Caco-2 (cell line): ENCODE measurements at regions not wholly inside any gene's neighbourhood (a gene's known extent, or its start where the extent isn't known, plus 50 kb on each side); places are given as distances from the start of the nearest gene placed in this dataset.

Source experiments
- BruUV-seq: library from RNA; stranded (reverse); fragments of 400-500 nt; replicated peaks from 2 replicates; lab custom pipeline; 2021; lab: Mats Ljungman, UMichigan
- CTCF ChIA-PET: fragments of 300-600 bp; sonication (Branson Sonifier 250); formaldehyde crosslinking; loops from one replicate; lab custom pipeline; 2022; ENCODE audit warnings: antibody characterized with exemption; lab: Charles Lee
- POLR2A ChIA-PET: fragments of 300-600 bp; sonication (Branson Sonifier 250); formaldehyde crosslinking; loops from one replicate; lab custom pipeline; 2022; ENCODE audit warnings: antibody characterized with exemption; lab: Charles Lee
- DNase-seq, 2 experiments: peaks; one replicate each; pipeline versions ENCODE4 v3.0.0 to v3.0.0-alpha.2; 2020 to 2022
- H3K27me3 ChIP-seq: replicated peaks from 2 replicates; pipeline ENCODE4 v1.6.0; 2011; ENCODE audit warnings: low read length; ENCODE audit not compliant: control insufficient read depth, insufficient read depth
- H3K36me3 ChIP-seq: 2 replicates; pipeline ENCODE4 v1.5.1; 2011; ENCODE audit warnings: low read length; ENCODE audit not compliant: control insufficient read depth, insufficient read depth
- H3K4me1 ChIP-seq: fragments of 250-450 bp; sonication (Bioruptor Pico); 2 replicates; pipeline ENCODE4 v1.5.1; 2020; ENCODE audit warnings: mild to moderate bottlenecking
- H3K4me3 ChIP-seq: 2 replicates; pipeline ENCODE4 v1.5.1; 2011; ENCODE audit warnings: low read depth, mild to moderate bottlenecking, control low read depth, low read length
- H3K9me3 ChIP-seq: fragments of 250-450 bp; sonication (Bioruptor Pico); 2 replicates; pipeline ENCODE4 v1.5.1; 2020; ENCODE audit warnings: mild to moderate bottlenecking, moderate library complexity
- H3K27ac Mint-ChIP-seq: one replicate; pipeline ENCODE4 v1.8.0; 2022; ENCODE audit warnings: mixed read lengths; ENCODE audit not compliant: unreplicated experiment
- H3K27me3 Mint-ChIP-seq: one replicate; pipeline ENCODE4 v1.8.0; 2022; ENCODE audit warnings: mixed read lengths; ENCODE audit not compliant: insufficient read depth, unreplicated experiment
- H3K36me3 Mint-ChIP-seq: one replicate; pipeline ENCODE4 v1.8.0; 2022; ENCODE audit warnings: mild to moderate bottlenecking, mixed read lengths; ENCODE audit not compliant: insufficient read depth, unreplicated experiment
- H3K4me1 Mint-ChIP-seq: one replicate; pipeline ENCODE4 v1.8.0; 2022; ENCODE audit warnings: low read depth, mixed read lengths; ENCODE audit not compliant: unreplicated experiment
- H3K4me3 Mint-ChIP-seq: one replicate; pipeline ENCODE4 v1.8.0; 2022; ENCODE audit warnings: mild to moderate bottlenecking, moderate library complexity, mixed read lengths; ENCODE audit not compliant: unreplicated experiment
- H3K9me3 Mint-ChIP-seq: one replicate; pipeline ENCODE4 v1.8.0; 2022; ENCODE audit warnings: mixed read lengths; ENCODE audit not compliant: unreplicated experiment
- intact Hi-C: fragments of 100-400 bp; cut with micrococcal nuclease; formaldehyde crosslinking; loops from one replicate; pipeline ENCODE4 v1.10.0; 2022; ENCODE audit not compliant: unreplicated experiment
- TF ChIP-seq, protein P1 (sequence below), 2 experiments: fragments of 200-600 bp in 1 of 2; IDR thresholded peaks; 1 replicate in 1 of 2; 2 replicates in 1 of 2; pipeline versions ENCODE4 v1.5.1 to v1.8.0; 2011 to 2022; ENCODE audit warnings: antibody characterized with exemption in 1 of 2, control low read depth in 1 of 2, inconsistent platforms in 1 of 2, low read depth in 1 of 2, low read length in 1 of 2, mild to moderate bottlenecking in 1 of 2, moderate library complexity in 1 of 2; ENCODE audit not compliant: insufficient read depth in 1 of 2, severe bottlenecking in 1 of 2, unreplicated experiment in 1 of 2

DNA sequence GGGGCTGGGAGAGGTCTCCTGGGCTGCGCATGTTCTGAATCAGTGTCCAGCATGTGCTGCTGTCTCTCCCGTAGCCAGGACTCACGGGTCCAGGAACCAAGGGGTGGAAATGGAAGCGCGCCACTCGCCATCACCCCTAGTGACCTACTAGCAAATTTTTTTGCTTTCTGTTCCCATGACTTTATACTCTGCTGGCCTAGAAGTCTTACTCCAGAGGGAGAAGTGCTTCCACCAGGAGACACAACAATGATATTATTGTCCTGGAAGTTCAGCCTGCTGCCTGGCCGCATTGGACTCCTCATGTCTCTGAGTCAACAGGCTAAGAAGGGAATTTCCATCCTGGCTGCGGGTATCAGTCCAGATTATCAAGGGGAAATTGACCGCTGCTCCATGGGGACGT lies 729.7 kb downstream of the BRD1 start:
- CTCF ChIA-PET = no interaction called here
- Histone ChIP-seq H3K4me1 (no peaks in the 10 kb centered on the region), H3K4me3 (no peak overlapping the region), H3K9me3 (no peaks in the 10 kb centered on the region), H3K27me3 (no peaks in the 10 kb centered on the region), H3K36me3 (no peaks in the 10 kb centered on the region)
- no peak for DNase-seq
- Mint-ChIP-seq H3K27ac (no peak overlapping the region), H3K4me3 (no peak overlapping the region), H3K4me1 (no peaks in the 10 kb centered on the region), H3K9me3 (no peaks in the 10 kb centered on the region), H3K36me3 (no peaks in the 10 kb centered on the region), H3K27me3 (peaks cover 21% of the 10 kb centered on the region)
- intact Hi-C loops = no loop called here
- no TSS peak for BruUV-seq
- TF ChIP-seq, protein P1, sequence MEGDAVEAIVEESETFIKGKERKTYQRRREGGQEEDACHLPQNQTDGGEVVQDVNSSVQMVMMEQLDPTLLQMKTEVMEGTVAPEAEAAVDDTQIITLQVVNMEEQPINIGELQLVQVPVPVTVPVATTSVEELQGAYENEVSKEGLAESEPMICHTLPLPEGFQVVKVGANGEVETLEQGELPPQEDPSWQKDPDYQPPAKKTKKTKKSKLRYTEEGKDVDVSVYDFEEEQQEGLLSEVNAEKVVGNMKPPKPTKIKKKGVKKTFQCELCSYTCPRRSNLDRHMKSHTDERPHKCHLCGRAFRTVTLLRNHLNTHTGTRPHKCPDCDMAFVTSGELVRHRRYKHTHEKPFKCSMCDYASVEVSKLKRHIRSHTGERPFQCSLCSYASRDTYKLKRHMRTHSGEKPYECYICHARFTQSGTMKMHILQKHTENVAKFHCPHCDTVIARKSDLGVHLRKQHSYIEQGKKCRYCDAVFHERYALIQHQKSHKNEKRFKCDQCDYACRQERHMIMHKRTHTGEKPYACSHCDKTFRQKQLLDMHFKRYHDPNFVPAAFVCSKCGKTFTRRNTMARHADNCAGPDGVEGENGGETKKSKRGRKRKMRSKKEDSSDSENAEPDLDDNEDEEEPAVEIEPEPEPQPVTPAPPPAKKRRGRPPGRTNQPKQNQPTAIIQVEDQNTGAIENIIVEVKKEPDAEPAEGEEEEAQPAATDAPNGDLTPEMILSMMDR (IDR thresholded peaks at IDR 0.05; ENCODE audit: insufficient read depth in 1 of 2, low read depth in 1 of 2, low read length in 1 of 2, severe bottlenecking in 1 of 2, unreplicated experiment in 1 of 2) = no peak
- POLR2A ChIA-PET = no interaction called here

DNA sequence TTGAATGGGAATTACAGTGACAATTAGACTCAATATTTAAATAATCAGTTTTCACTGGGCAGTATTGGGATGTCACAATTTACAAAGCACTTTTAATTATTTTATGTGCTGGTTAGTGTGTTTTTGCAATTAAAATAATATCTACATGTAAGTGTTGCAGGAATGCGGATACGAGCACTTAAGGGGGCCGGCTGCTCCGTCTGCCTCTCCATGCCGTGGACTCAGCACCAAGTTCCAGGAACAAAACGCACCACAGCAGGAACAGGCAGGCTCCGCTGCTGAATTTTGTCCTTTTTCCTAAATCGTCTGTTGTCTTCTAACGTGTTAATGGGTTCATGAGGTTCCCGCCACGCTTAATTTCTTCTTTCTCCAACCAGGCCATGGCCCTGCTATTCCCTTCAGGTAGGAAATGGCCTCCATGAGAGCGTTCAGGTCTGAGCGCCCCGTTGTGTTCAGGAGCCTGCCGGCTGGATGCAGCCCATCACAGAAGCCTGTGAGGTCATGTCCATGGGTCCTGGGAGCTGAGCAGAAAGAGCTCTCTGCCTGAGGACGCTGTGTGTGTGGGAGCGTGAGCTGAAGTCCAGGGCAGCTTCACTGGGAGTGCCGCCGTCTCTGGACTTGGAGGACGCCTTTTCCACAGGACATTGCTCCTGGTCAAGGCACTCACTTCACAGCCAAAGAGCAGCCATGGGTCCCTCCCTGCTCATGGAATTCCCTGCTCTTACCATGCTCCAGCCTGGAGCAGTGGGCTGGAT lies 730.3 kb downstream of the BRD1 start:
- Mint-ChIP-seq H3K9me3 (no peaks in the 10 kb centered on the region), H3K36me3 (no peaks in the 10 kb centered on the region), H3K27me3 (peaks cover 20% of the 10 kb centered on the region), H3K27ac (no peak overlapping the region), H3K4me3 (no peak overlapping the region), H3K4me1 (no peaks in the 10 kb centered on the region)
- Histone ChIP-seq H3K27me3 (no peaks in the 10 kb centered on the region), H3K36me3 (no peaks in the 10 kb centered on the region), H3K4me3 (no peak overlapping the region), H3K9me3 (no peaks in the 10 kb centered on the region), H3K4me1 (no peaks in the 10 kb centered on the region)
- POLR2A ChIA-PET = no interaction called here
- intact Hi-C loops = no loop called here
- BruUV-seq = no TSS peak
- TF ChIP-seq, protein P1 (IDR thresholded peaks at IDR 0.05; ENCODE audit: insufficient read depth in 1 of 2, low read depth in 1 of 2, low read length in 1 of 2, severe bottlenecking in 1 of 2, unreplicated experiment in 1 of 2) = no peak
- CTCF ChIA-PET = no interaction called here
- no peak for DNase-seq

DNA sequence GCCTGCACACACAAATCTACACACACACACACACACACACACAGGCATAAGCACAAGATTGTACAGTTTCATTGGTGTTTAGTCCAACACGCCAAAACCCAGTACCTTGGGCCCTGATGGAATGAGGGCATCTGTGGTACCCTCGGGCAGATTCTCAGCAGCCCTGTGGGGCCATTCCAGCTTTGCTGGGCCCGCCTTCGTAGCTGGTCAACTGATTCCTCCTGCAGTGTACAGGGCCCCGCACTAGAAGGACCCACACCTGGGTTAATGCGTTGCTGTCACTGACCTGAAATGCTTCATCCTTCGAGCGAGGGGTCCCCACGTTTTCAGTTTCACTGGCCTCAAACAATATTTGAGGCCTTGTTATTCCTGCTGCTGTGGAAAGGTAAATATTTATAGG lies 731.2 kb downstream of the BRD1 start:
- BruUV-seq = no TSS peak
- H3K27me3 ChIP-seq = no peaks in the 10 kb centered on the region
- peaks cover 21% of the 10 kb centered on the region for H3K27me3 Mint-ChIP-seq
- TF ChIP-seq, protein P1 (IDR thresholded peaks at IDR 0.05; ENCODE audit: insufficient read depth in 1 of 2, low read depth in 1 of 2, low read length in 1 of 2, severe bottlenecking in 1 of 2, unreplicated experiment in 1 of 2) = no peak
- H3K4me3 ChIP-seq = no peak overlapping the region
- H3K36me3 ChIP-seq = no peaks in the 10 kb centered on the region
- no peak overlapping the region for H3K27ac Mint-ChIP-seq
- H3K9me3 Mint-ChIP-seq = no peaks in the 10 kb centered on the region
- intact Hi-C loops = no loop called here
- ChIA-PET CTCF (no interaction called here), POLR2A (no interaction called here)
- no peak overlapping the region for H3K4me3 Mint-ChIP-seq
- no peaks in the 10 kb centered on the region for H3K4me1 ChIP-seq
- DNase-seq = no peak
- H3K4me1 Mint-ChIP-seq = no peaks in the 10 kb centered on the region
- no peaks in the 10 kb centered on the region for H3K36me3 Mint-ChIP-seq
- H3K9me3 ChIP-seq = no peaks in the 10 kb centered on the region
